NCI-H2227 (cell line): ENCODE measurements at regions not wholly inside any gene's neighbourhood (a gene's known extent, or its start where the extent isn't known, plus 50 kb on each side); places are given as distances from the start of the nearest gene placed in this dataset.

Experiments used
- DNase-seq: peaks from one replicate; lab custom pipeline; 2025; ENCODE audit not compliant: unreplicated experiment; lab: John Stamatoyannopoulos, UW

- no peak for DNase-seq
Measured at GRCh38 chr4:130293692-130294091, 1197.7 kb downstream of the C4orf33 start.

GRCh38 chr4:130296448-130296847, 1200.5 kb downstream of the C4orf33 start:
- no peak for DNase-seq

- no peak for DNase-seq
Measured at GRCh38 chr4:130306566-130306965, 1210.6 kb downstream of the C4orf33 start.

GRCh38 chr4:130309221-130309620, 1213.3 kb downstream of the C4orf33 start:
- no peak for DNase-seq

GRCh38 chr4:130322439-130322838, 1226.5 kb downstream of the C4orf33 start:
- DNase-seq = no peak

GRCh38 chr4:130329036-130329435, 1233.1 kb downstream of the C4orf33 start:
- no peak for DNase-seq

- no peak for DNase-seq
Measured at GRCh38 chr4:130333241-130333759, 1237.3 kb downstream of the C4orf33 start.

- DNase-seq = peak; percentile 17
Measured at GRCh38 chr4:130335417-130336194, 1239.7 kb downstream of the C4orf33 start.

- peak; percentile 3 for DNase-seq
Measured at GRCh38 chr4:130336585-130337217, 1240.7 kb downstream of the C4orf33 start.

- DNase-seq = no peak
Measured at GRCh38 chr4:130338851-130339250, 1242.9 kb downstream of the C4orf33 start.

- DNase-seq = no peak
Measured at GRCh38 chr4:130349745-130350144, 1253.8 kb downstream of the C4orf33 start.

- DNase-seq = peak; percentile 38
Measured at GRCh38 chr4:130356873-130357272, 1260.9 kb downstream of the C4orf33 start.

GRCh38 chr4:130359542-130359941, 1263.6 kb downstream of the C4orf33 start:
- DNase-seq = no peak

GRCh38 chr4:130361616-130362015, 1265.7 kb downstream of the C4orf33 start:
- DNase-seq = no peak

- DNase-seq = no peak
Measured at GRCh38 chr4:130368668-130369067, 1272.7 kb downstream of the C4orf33 start.

- DNase-seq = no peak
Measured at GRCh38 chr4:130393231-130393630, 1297.3 kb downstream of the C4orf33 start.

GRCh38 chr4:130393642-130394041, 1297.7 kb downstream of the C4orf33 start:
- DNase-seq = no peak

- no peak for DNase-seq
Measured at GRCh38 chr4:130395871-130396270, 1299.9 kb downstream of the C4orf33 start.

GRCh38 chr4:130403221-130403620, 1307.3 kb downstream of the C4orf33 start:
- DNase-seq = no peak

- DNase-seq = no peak
Measured at GRCh38 chr4:130416228-130416627, 1320.3 kb downstream of the C4orf33 start.

- DNase-seq = no peak
Measured at GRCh38 chr4:130419211-130419975, 1323.4 kb downstream of the C4orf33 start.

- DNase-seq = no peak
Measured at GRCh38 chr4:130422261-130422660, 1326.3 kb downstream of the C4orf33 start.
